IMR-90 (cell line): ENCODE measurements at regions not wholly inside any gene's neighbourhood (a gene's known extent, or its start where the extent isn't known, plus 50 kb on each side); places are given as distances from the start of the nearest gene placed in this dataset.

Experiments
- CTCF ChIP-seq: conservative IDR thresholded peaks from 2 replicates; pipeline ENCODE4 v1.5.1; 2012; ENCODE audit warnings: mild to moderate bottlenecking, low read depth, low read length, improper control_type of control experiment
- POLR2A ChIP-seq: IDR thresholded peaks from 2 replicates; pipeline ENCODE4 v1.6.1; 2012; ENCODE audit warnings: mild to moderate bottlenecking, low read depth, low read length

DNA sequence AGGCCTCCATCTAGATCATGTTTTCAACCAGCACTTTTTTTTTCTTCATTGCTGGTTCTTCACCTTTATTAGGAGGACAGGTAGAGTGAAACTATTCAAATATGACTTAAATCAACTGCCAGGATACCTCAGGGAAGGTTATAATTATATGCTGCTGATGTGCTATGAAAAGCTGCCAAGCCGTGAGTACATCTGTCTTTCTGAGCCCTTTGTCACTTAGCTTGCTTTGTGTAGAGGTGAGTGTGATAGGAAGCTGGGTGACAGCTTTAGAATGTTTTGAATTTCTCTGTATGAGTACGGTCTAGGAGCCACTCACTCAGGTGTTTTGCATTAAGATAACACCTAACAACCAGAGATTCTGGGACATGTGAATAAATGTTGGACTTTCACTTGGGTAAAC is 365.2 kb downstream of the OTUD1 start:
- TF ChIP-seq POLR2A (no peak), CTCF (no peak)
